GM12875 (cell line): ENCODE measurements at regions not wholly inside any gene's neighbourhood (a gene's known extent, or its start where the extent isn't known, plus 50 kb on each side); places are given as distances from the start of the nearest gene placed in this dataset.
"Not testable (repeated sequence)": the region's sequence is repeated elsewhere in the genome, so short reads cannot be mapped to it uniquely, and the experiment has no call there.

Source experiments
- H3K4me3 ChIP-seq: one replicate; pipeline ENCODE4 v1.5.1; 2011; ENCODE audit warnings: low read depth, low read length, control low read depth
- TF ChIP-seq, protein P1 (sequence below): IDR thresholded peaks from 2 replicates; pipeline ENCODE4 v1.5.1; 2011; ENCODE audit warnings: low read depth, mild to moderate bottlenecking, control low read depth, inconsistent platforms, low read length, moderate library complexity, borderline replicate concordance; ENCODE audit not compliant: insufficient read depth

DNA sequence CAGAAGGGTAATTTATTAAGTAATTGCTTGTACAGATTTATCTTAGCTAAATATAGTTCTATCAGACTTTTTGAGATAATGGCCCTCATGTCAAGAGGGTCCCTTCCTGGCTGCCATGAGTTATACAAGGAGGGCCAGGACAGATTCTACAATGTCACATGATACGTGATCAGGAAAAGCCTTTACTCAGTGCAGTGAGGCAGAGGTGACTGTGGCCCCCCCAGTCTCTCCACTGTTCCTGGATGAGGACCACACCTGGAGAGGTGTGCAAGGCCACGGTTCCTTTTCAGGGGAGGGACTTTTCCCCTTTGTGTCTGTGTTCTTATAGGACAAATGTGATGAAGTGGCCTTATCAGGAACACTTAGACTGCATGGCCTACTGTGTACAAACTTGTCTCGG, 54.3 kb upstream of the LRCH1 start:
- TF ChIP-seq, protein P1, sequence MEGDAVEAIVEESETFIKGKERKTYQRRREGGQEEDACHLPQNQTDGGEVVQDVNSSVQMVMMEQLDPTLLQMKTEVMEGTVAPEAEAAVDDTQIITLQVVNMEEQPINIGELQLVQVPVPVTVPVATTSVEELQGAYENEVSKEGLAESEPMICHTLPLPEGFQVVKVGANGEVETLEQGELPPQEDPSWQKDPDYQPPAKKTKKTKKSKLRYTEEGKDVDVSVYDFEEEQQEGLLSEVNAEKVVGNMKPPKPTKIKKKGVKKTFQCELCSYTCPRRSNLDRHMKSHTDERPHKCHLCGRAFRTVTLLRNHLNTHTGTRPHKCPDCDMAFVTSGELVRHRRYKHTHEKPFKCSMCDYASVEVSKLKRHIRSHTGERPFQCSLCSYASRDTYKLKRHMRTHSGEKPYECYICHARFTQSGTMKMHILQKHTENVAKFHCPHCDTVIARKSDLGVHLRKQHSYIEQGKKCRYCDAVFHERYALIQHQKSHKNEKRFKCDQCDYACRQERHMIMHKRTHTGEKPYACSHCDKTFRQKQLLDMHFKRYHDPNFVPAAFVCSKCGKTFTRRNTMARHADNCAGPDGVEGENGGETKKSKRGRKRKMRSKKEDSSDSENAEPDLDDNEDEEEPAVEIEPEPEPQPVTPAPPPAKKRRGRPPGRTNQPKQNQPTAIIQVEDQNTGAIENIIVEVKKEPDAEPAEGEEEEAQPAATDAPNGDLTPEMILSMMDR: no peak

DNA sequence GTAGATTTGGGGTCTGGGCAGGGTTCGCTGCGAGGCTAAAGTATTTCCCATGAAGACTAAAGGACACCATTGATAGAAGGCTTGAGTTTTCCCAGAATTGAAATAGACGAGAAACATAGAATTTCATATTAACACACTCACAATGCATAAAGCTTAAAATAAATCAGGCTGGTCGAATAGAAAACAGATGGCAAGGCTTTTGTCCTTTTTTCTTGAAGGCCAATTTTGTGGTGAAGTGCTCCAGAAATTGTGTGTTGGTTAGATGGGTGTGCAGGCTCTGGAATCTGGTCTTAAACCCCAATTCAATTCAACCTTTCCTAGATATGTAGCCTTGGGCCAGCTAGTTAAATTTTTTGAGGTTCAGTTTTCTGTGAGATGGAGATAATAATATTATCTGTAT, 56.9 kb upstream of the LRCH1 start:
- TF ChIP-seq, protein P1: no peak
- H3K4me3 ChIP-seq: no peak overlapping the region

More for the DNA sequence above, 54.3 kb upstream of the LRCH1 start:
- H3K4me3 ChIP-seq: no peak overlapping the region

DNA sequence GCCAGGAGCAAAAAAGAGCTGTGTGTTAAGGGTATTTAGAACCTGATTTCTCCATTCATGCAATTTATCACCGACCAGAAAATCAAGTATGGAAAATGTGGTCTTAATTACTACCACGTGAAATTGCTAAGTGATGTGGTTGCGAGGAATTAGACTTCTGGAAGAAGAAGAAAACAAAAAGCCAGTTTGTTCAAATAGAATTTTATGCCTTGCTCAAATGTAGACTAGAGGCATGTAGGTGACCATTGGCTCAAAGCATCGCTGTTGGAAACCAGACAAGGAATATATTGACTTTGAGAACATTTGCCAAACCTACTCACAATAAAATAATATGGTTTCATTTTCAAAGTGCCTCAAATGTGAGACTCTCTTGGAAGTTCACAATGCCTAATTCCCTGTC, 57.3 kb upstream of the LRCH1 start:
- TF ChIP-seq, protein P1: no peak
- H3K4me3 ChIP-seq: no peak overlapping the region

DNA sequence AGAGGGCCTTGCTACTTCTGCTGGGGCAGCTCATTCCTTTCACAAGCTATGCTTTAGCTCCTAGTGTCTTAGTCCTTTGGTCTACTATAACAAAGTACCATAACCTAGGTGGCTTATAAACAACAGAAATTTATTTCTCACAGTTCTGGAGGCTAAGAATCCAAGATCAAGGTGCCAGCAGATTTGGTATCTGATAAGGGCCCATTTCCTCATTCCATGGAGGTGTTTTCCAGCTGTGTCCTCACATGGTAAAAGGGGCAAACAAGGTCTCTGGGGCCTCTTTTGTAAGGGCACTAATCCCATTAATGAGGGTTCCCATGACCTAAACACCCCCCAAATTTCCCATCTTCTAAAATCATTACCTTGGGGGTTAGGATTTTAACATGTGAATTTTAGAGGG, 57.9 kb upstream of the LRCH1 start:
- H3K4me3 ChIP-seq: no peak overlapping the region
- TF ChIP-seq, protein P1: no peak

DNA sequence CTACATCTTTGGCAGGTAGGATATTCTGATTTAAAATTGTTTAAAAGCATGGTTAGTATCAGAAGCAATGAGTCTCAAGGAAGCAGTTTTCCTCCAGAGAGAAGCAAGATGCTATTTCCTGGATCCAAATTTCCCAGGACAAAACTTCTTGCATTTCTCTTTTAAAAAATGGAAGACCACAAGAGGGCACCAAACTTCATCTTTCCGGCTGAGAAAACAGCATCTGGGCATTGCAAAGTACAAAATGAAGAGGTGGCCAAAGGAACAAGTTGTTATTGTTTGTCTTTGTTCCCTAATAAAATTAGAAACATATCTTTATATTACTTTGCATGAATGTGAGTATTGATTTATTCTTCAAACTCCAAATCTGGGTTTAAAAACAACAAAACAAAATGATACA, 60.0 kb upstream of the LRCH1 start:
- no peak overlapping the region for H3K4me3 ChIP-seq
- TF ChIP-seq, protein P1: peak; percentile 30; the same call in 1 of the 2 replicates

DNA sequence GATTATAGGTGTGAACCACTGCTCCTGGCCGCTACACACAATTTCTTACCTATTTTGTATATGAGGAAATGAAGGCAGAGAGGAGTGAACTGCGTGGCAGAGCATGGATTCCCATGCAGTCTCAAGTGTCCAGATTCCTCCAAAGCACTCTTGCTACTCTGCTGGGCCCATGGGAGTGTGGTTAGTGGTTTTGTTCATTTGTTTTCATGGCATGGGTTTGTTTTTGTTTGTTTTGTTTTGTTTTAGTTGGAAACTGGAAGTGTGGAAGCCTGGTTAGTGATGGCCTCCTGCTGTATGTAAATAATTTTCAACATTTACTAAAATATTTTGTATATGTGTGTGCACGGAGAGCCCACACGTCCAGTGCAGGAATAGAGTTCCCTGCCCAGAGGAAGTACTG, 61.3 kb upstream of the LRCH1 start:
- H3K4me3 ChIP-seq: no peak overlapping the region
- TF ChIP-seq, protein P1: no peak

DNA sequence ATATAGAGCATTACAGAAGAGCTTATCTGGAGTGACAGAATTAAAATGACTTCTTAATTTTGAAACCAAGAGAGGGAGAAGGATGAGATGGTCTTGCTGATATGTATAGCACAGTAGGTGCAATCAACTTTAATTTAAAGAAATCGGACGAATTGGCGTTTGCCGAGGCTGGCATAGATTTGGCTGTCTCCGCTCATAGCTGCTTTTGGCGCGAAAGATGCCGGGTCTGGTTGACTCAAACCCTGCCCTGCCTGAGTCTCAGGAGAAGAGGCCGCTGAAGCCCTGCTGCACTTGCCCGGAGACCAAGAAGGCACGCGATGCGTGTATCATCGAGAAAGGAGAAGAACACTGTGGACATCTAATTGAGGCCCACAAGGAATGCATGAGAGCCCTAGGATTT, 62.3 kb upstream of the LRCH1 start:
- H3K4me3 ChIP-seq: not testable (repeated sequence)

DNA sequence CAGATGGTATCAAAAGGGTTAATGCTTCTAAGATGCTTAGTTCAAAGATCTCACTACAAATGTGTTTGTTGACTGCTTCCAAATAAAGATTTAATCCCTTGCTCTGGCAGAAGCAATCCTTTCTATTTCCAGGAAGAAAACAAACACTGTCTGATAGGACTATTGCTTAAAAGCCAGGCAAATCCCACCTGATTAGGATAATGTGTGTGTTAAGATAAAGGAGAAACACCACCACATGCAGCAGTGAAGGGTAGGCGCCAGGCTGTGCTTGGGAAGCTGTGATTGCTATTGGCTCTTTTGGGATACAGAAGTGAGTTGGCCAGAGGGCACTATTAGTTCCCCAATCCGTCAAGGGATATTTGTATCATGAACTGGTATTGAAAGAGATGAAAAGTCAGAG, 62.8 kb upstream of the LRCH1 start:
- H3K4me3 ChIP-seq: no peak overlapping the region
- TF ChIP-seq, protein P1: no peak
